B cell (primary cell): ENCODE measurements at regions not wholly inside any gene's neighbourhood (a gene's known extent, or its start where the extent isn't known, plus 50 kb on each side); places are given as distances from the start of the nearest gene placed in this dataset.

Experiments used
- ATAC-seq: fragments of 200-7000 bp; cut with Tn5 transposase; one replicate; pipeline ENCODE4 v1.10.0; 2021; ENCODE audit warnings: low read depth, mild to moderate bottlenecking, moderate number of reproducible peaks, moderate library complexity
- CTCF ChIA-PET: fragments of 350-600 bp; sonication (Branson Sonifier 250); formaldehyde crosslinking; loops from one replicate; lab custom pipeline; 2021; ENCODE audit warnings: antibody characterized with exemption, inconsistent platforms; lab: Charles Lee
- POLR2A ChIA-PET: fragments of 350-600 bp; sonication (Branson Sonifier 250); formaldehyde crosslinking; loops from one replicate; lab custom pipeline; 2021; ENCODE audit warnings: antibody characterized with exemption; lab: Charles Lee
- DNase-seq: peaks from one replicate; pipeline ENCODE4 v3.0.0; 2013
- H2AFZ ChIP-seq: 2 replicates; pipeline ENCODE4 v1.6.1; 2012; ENCODE audit warnings: mild to moderate bottlenecking, low read depth, low read length; ENCODE audit not compliant: insufficient read depth, poor library complexity, severe bottlenecking
- H3K27ac ChIP-seq, 2 donors: 1 replicate in 1 of 2; 2 replicates in 1 of 2; pipeline ENCODE4 v1.5.1; 2012 to 2013; ENCODE audit warnings: low read length in 2 of 2, mild to moderate bottlenecking in 2 of 2, moderate library complexity in 1 of 2
- H3K27me3 ChIP-seq, 4 experiments: fragments of 200-600 bp in 1 of 4; sonication (generic) in 1 of 4; replicated peaks in 1 of 4; 1 replicate in 2 of 4; 2 replicates in 2 of 4; pipeline versions ENCODE4 v1.6.1 to v1.7.0; 2013 to 2016; ENCODE audit warnings: low read length in 3 of 4, mild to moderate bottlenecking in 2 of 4, mixed read lengths in 1 of 4, moderate library complexity in 1 of 4; ENCODE audit not compliant: insufficient read depth in 4 of 4, control insufficient read depth in 3 of 4; ENCODE audit errors: control extremely low read depth in 1 of 4
- H3K36me3 ChIP-seq, 2 experiments: replicated peaks in 1 of 2; 1 replicate in 1 of 2; 2 replicates in 1 of 2; pipeline versions ENCODE4 v1.6.1 to v1.7.1; 2013; ENCODE audit warnings: low read length in 1 of 2; ENCODE audit not compliant: insufficient read depth in 2 of 2, control insufficient read depth in 1 of 2; ENCODE audit errors: control extremely low read depth in 1 of 2, extremely low read depth in 1 of 2
- H3K4me1 ChIP-seq, 2 donors: fragments of 200-600 bp in 1 of 2; sonication (generic) in 1 of 2; 1 replicate in 1 of 2; 2 replicates in 1 of 2; pipeline versions ENCODE4 v1.5.1 to v1.6.1; 2013 to 2017; ENCODE audit warnings: low read length in 2 of 2; ENCODE audit not compliant: control insufficient read depth in 2 of 2, insufficient read depth in 2 of 2
- H3K4me2 ChIP-seq: replicated peaks from 2 replicates; pipeline ENCODE3; 2012; ENCODE audit warnings: mild to moderate bottlenecking, low read depth, low read length; ENCODE audit not compliant: poor library complexity, severe bottlenecking
- H3K4me3 ChIP-seq, 5 experiments: fragments of 200-600 bp in 1 of 5; sonication (generic) in 1 of 5; 1 replicate in 3 of 5; 2 replicates in 2 of 5; pipeline versions ENCODE4 v1.5.1 to v1.7.0; 2011 to 2016; ENCODE audit warnings: low read length in 4 of 5, mild to moderate bottlenecking in 4 of 5, low read depth in 2 of 5, control low read depth in 1 of 5, moderate library complexity in 1 of 5; ENCODE audit not compliant: insufficient read depth in 1 of 5; ENCODE audit errors: control extremely low read depth in 1 of 5, extremely low read depth in 1 of 5
- H3K79me2 ChIP-seq: fragments of 200-600 bp; sonication (generic); one replicate; pipeline ENCODE4 v1.6.0; 2016; ENCODE audit warnings: low read length; ENCODE audit not compliant: control insufficient read depth, insufficient read depth
- H3K9ac ChIP-seq: fragments of 200-600 bp; sonication (generic); 2 replicates; pipeline ENCODE4 v1.6.1; 2017; ENCODE audit warnings: mild to moderate bottlenecking, low read length, moderate library complexity
- H3K9me3 ChIP-seq, 3 donors: one replicate each; pipeline versions ENCODE4 v1.6.1 to v1.7.1; 2013; ENCODE audit warnings: low read length in 2 of 3; ENCODE audit not compliant: control insufficient read depth in 2 of 3, insufficient read depth in 1 of 3; ENCODE audit errors: control extremely low read depth in 1 of 3
- H4K20me1 ChIP-seq: 2 replicates; pipeline ENCODE4 v1.6.0; 2012; ENCODE audit warnings: mild to moderate bottlenecking, low read length; ENCODE audit not compliant: insufficient read depth, control insufficient read depth, poor library complexity, severe bottlenecking
- H3K27ac Mint-ChIP-seq: one replicate; pipeline ENCODE4 v1.8.0; 2021; ENCODE audit warnings: mixed read lengths
- H3K27me3 Mint-ChIP-seq: one replicate; pipeline ENCODE4 v1.8.0; 2021; ENCODE audit warnings: mixed read lengths
- H3K4me1 Mint-ChIP-seq: one replicate; pipeline ENCODE4 v1.8.0; 2021; ENCODE audit warnings: mixed read lengths
- H3K4me3 Mint-ChIP-seq: one replicate; pipeline ENCODE4 v1.8.0; 2021; ENCODE audit warnings: mixed read lengths
- H3K9me3 Mint-ChIP-seq: one replicate; pipeline ENCODE4 v1.8.0; 2022; ENCODE audit warnings: mixed read lengths; ENCODE audit not compliant: insufficient read depth
- EZH2 ChIP-seq: IDR thresholded peaks from 2 replicates; pipeline ENCODE4 v1.6.1; 2012; ENCODE audit warnings: borderline replicate concordance, low read depth, mild to moderate bottlenecking, moderate library complexity, low read length; ENCODE audit not compliant: insufficient read depth, poor library complexity, severe bottlenecking
- WGBS: methylation state at CpG from one replicate; pipeline ENCODE4 v1.1.5; 2013; ENCODE audit warnings: missing lambda C conversion rate; ENCODE audit not compliant: insufficient coverage; 5-methylcytosine and 5-hydroxymethylcytosine counted together
- intact Hi-C: fragments of 100-400 bp; cut with micrococcal nuclease; formaldehyde crosslinking; loops from one replicate; pipeline ENCODE4 v1.10.0; 2022
- TF ChIP-seq, protein P1 (sequence below): fragments of 200-600 bp; IDR thresholded peaks from one replicate; pipeline ENCODE4 v1.8.0; 2022; ENCODE audit warnings: antibody characterized with exemption, mild to moderate bottlenecking

DNA sequence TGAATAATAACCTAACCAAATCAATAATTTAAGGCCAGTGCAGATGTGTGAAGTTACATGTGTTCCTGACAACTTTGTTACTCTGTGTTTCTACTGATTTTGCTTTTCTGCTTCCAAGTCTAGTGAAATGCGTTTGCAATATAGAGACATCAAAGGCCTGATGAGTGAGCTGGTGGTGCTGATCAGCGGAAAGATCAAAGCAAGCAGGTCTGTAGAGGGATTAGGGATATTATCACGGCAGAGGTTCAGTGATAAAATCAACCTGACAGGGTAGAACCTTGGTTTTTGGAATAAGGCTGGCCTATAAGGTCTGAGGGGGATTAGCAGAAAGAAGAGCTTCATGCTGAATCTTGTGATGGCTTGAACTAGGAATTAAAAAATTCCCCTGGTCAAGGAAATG lies 111.7 kb downstream of the EDEM1 start:
- no peak for ATAC-seq
- H3K4me1 Mint-ChIP-seq, result peaks cover 7% of the 10 kb centered on the region

DNA sequence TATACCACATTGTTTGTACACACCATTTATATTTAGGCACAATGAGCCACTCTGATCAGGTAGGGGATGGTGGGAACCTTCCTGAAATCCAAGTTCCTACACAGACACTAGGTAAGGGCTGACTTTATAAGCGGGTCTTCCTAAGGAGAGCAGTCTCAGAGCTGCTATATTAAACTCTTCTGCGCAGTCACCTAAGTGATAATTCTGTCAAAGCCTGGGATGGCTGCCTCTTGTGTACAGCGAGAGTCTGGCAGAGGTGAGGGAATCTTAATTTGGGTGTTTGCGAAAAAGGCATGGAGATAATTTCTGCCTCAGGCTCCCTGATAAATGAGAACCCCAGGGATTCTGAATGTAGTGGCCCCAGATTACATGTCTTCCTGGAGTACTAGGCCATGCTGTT lies 113.1 kb downstream of the EDEM1 start:
- no peaks in the 10 kb centered on the region for H3K27me3 ChIP-seq
- Mint-ChIP-seq H3K4me1 (peaks cover 7% of the 10 kb centered on the region), H3K9me3 (no peaks in the 10 kb centered on the region), H3K27me3 (no peaks in the 10 kb centered on the region), H3K4me3 (no peak overlapping the region), H3K27ac (no peak overlapping the region)
- H3K4me3 ChIP-seq, result no peak overlapping the region
- no peak overlapping the region for H3K9ac ChIP-seq
- H3K79me2 ChIP-seq, result no peaks in the 10 kb centered on the region
- no peak overlapping the region for H2AFZ ChIP-seq
- no peaks in the 10 kb centered on the region for H4K20me1 ChIP-seq
- TF ChIP-seq, protein P1, sequence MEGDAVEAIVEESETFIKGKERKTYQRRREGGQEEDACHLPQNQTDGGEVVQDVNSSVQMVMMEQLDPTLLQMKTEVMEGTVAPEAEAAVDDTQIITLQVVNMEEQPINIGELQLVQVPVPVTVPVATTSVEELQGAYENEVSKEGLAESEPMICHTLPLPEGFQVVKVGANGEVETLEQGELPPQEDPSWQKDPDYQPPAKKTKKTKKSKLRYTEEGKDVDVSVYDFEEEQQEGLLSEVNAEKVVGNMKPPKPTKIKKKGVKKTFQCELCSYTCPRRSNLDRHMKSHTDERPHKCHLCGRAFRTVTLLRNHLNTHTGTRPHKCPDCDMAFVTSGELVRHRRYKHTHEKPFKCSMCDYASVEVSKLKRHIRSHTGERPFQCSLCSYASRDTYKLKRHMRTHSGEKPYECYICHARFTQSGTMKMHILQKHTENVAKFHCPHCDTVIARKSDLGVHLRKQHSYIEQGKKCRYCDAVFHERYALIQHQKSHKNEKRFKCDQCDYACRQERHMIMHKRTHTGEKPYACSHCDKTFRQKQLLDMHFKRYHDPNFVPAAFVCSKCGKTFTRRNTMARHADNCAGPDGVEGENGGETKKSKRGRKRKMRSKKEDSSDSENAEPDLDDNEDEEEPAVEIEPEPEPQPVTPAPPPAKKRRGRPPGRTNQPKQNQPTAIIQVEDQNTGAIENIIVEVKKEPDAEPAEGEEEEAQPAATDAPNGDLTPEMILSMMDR, result no peak
- TF ChIP-seq EZH2, result no peak
- DNase-seq (no peak), ATAC-seq (no peak)
- 98% methylated on average over 4 of the region's 4 CpGs for WGBS
- ChIA-PET POLR2A (no interaction called here), CTCF (interaction anchor here (0.6 kb wide), 1 partner anchor 242 kb away, joined by 3 read pairs; no protein-coding TSS in a partner anchor)
- no peaks in the 10 kb centered on the region for H3K36me3 ChIP-seq
- intact Hi-C loops, result no loop called here
- no peak overlapping the region for H3K4me2 ChIP-seq
- H3K4me1 ChIP-seq, result peaks cover 3 to 7% of the 10 kb centered on the region in 2 donors
- peaks cover 0 to 1% (median 0%) of the 10 kb centered on the region in 3 donors for H3K9me3 ChIP-seq
- no peak overlapping the region for H3K27ac ChIP-seq

More for the DNA sequence above, 111.7 kb downstream of the EDEM1 start:
- Mint-ChIP-seq H3K9me3 (no peaks in the 10 kb centered on the region), H3K27me3 (no peaks in the 10 kb centered on the region), H3K4me3 (no peak overlapping the region), H3K27ac (no peak overlapping the region)
- Histone ChIP-seq H3K36me3 (no peaks in the 10 kb centered on the region), H3K27me3 (no peaks in the 10 kb centered on the region), H2AFZ (no peak overlapping the region), H4K20me1 (no peaks in the 10 kb centered on the region), H3K27ac (no peak overlapping the region), H3K4me1 (peaks cover 3 to 7% of the 10 kb centered on the region in 2 donors), H3K9me3 (peaks cover 0 to 1% (median 0%) of the 10 kb centered on the region in 3 donors), H3K4me2 (no peak overlapping the region), H3K79me2 (no peaks in the 10 kb centered on the region), H3K9ac (no peak overlapping the region), H3K4me3 (no peak overlapping the region)
- no peak for DNase-seq
- POLR2A ChIA-PET, result no interaction called here
- intact Hi-C loops, result no loop called here
- CTCF ChIA-PET, result interaction anchor here (0.8 to 1.3 kb wide), 3 partner anchors 72 to 176 kb away, joined by 3 read pairs; no protein-coding TSS in a partner anchor
- WGBS, result 97% methylated on average over 3 of the region's 3 CpGs
- TF ChIP-seq, protein P1, result no peak
- no peak for TF ChIP-seq EZH2
